ENCODE measurements at regions not wholly inside any gene's neighbourhood (a gene's known extent, or its start where the extent isn't known, plus 50 kb on each side); places are given as distances from the start of the nearest gene placed in this dataset.
A peak's percentile ranks its signal among the peaks of the same experiment; 100 is the strongest.

DNA sequence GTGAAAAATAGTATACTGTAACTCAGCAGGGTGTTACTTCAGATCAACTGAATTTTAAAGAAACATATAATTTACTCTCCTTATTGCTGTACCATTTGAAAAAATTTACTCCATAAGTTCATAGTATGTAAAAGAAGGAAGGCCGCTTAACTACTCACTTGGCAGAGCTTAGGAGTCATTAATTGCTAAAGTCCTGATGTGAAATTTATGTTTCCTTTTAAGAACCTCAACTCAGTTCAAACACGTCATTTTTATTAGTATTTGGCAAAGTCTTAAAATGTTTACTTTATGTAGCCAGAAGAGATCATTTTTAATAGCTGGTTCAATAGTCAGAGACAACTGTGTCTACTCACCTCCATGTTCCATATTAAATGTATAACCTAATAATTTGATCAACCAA, 268.6 kb downstream of the CDH10 start:
- peaks cover 0 to 8% (median 0%) of the 10 kb centered on the region in 4 donors for H3K9me3 ChIP-seq
- no peak overlapping the region for H3K27ac ChIP-seq
- no peaks in the 10 kb centered on the region for H3K4me1 ChIP-seq
- no peaks in the 10 kb centered on the region for H3K36me3 ChIP-seq
- no peaks in the 10 kb centered on the region for H3K27me3 ChIP-seq
- TF ChIP-seq POLR2AphosphoS5 (IDR thresholded peaks at IDR 0.05), result no peak
- TF ChIP-seq, protein P1, sequence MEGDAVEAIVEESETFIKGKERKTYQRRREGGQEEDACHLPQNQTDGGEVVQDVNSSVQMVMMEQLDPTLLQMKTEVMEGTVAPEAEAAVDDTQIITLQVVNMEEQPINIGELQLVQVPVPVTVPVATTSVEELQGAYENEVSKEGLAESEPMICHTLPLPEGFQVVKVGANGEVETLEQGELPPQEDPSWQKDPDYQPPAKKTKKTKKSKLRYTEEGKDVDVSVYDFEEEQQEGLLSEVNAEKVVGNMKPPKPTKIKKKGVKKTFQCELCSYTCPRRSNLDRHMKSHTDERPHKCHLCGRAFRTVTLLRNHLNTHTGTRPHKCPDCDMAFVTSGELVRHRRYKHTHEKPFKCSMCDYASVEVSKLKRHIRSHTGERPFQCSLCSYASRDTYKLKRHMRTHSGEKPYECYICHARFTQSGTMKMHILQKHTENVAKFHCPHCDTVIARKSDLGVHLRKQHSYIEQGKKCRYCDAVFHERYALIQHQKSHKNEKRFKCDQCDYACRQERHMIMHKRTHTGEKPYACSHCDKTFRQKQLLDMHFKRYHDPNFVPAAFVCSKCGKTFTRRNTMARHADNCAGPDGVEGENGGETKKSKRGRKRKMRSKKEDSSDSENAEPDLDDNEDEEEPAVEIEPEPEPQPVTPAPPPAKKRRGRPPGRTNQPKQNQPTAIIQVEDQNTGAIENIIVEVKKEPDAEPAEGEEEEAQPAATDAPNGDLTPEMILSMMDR (IDR thresholded peaks at IDR 0.05), result no peak
- TF ChIP-seq EP300 (IDR thresholded peaks at IDR 0.05), result no peak
- no peak for TF ChIP-seq POLR2A (IDR thresholded peaks at IDR 0.05)
- no peak for DNase-seq
- intact Hi-C loops (cut with DNase I; ENCODE audit: low total_unique reads), result no loop called here
- no peak overlapping the region for H3K4me3 ChIP-seq
- 58 to 77% (median 65%) methylated on average over 2 of the region's 2 CpGs for WGBS, 5 donors

DNA sequence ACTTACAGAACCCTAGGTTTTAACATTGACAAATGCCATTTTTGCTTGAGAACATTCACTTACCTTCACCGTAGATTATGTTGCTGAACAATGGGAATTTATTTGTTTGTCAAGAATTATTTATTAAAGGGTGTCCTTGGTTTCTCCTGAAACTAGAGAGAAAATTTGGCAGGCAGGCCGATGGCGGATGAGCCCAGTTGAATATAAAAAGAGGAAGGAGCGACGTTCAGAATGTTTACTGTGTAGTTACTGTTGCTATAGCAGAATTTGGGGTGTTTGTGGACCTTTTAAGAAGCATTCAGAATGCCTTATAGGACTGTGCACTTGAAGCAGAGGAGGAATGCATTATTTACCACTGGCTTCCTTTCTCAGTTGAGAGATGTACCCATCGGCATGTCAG, 268.2 kb downstream of the CDH10 start:
- WGBS, 5 donors, result 78 to 83% (median 81%) methylated on average over 6 of the region's 6 CpGs
- Histone ChIP-seq H3K27ac (no peak overlapping the region), H3K27me3 (no peaks in the 10 kb centered on the region), H3K4me1 (no peaks in the 10 kb centered on the region), H3K4me3 (no peak overlapping the region), H3K9me3 (peaks cover 0 to 8% (median 0%) of the 10 kb centered on the region in 4 donors), H3K36me3 (no peaks in the 10 kb centered on the region)
- no peak for TF ChIP-seq POLR2A (IDR thresholded peaks at IDR 0.05)
- no peak for TF ChIP-seq POLR2AphosphoS5 (IDR thresholded peaks at IDR 0.05)
- TF ChIP-seq, protein P1 (IDR thresholded peaks at IDR 0.05), result no peak
- no peak for TF ChIP-seq EP300 (IDR thresholded peaks at IDR 0.05)
- intact Hi-C loops (cut with DNase I; ENCODE audit: low total_unique reads), result no loop called here
- DNase-seq, result peak in 1 of 2 donors; percentile 7

- H3K27ac ChIP-seq, result no peak overlapping the region
- peak in 1 of 2 donors; percentile 26 for DNase-seq
- TF ChIP-seq EP300 (IDR thresholded peaks at IDR 0.05) (no peak), POLR2A (IDR thresholded peaks at IDR 0.05) (no peak), POLR2AphosphoS5 (IDR thresholded peaks at IDR 0.05) (no peak)
- TF ChIP-seq, protein P1 (IDR thresholded peaks at IDR 0.05), result no peak
- no peaks in the 10 kb centered on the region for H3K4me1 ChIP-seq
- WGBS, 5 donors, result 22 to 44% (median 32%) methylated on average over 5 of the region's 5 CpGs
- intact Hi-C loops (cut with DNase I; ENCODE audit: low total_unique reads), result no loop called here
- H3K4me3 ChIP-seq, result no peak overlapping the region
- peaks cover 0 to 7% (median 1%) of the 10 kb centered on the region in 4 donors for H3K9me3 ChIP-seq
- no peaks in the 10 kb centered on the region for H3K27me3 ChIP-seq
- no peaks in the 10 kb centered on the region for H3K36me3 ChIP-seq
Observed at GRCh38 chr5:24381861-24382489, 262.8 kb downstream of the CDH10 start.

- H3K27ac ChIP-seq, result no peak overlapping the region
- H3K4me1 ChIP-seq, result no peaks in the 10 kb centered on the region
- no peaks in the 10 kb centered on the region for H3K27me3 ChIP-seq
- TF ChIP-seq POLR2AphosphoS5 (IDR thresholded peaks at IDR 0.05), result no peak
- TF ChIP-seq, protein P1 (IDR thresholded peaks at IDR 0.05), result no peak
- TF ChIP-seq EP300 (IDR thresholded peaks at IDR 0.05), result no peak
- TF ChIP-seq POLR2A (IDR thresholded peaks at IDR 0.05), result no peak
- no peak for DNase-seq
- H3K9me3 ChIP-seq, result peaks cover 0 to 35% (median 16%) of the 10 kb centered on the region in 4 donors
- no peak overlapping the region for H3K4me3 ChIP-seq
- intact Hi-C loops (cut with DNase I; ENCODE audit: low total_unique reads), result no loop called here
- H3K36me3 ChIP-seq, result no peaks in the 10 kb centered on the region
- 50 to 67% (median 59%) methylated on average over 3 of the region's 3 CpGs for WGBS, 5 donors
Observed at GRCh38 chr5:24385070-24385469, 259.7 kb downstream of the CDH10 start.
